NCI-H2081 treated with DMSO at 0.1 percent for 48 hours (cell line): ENCODE measurements at regions not wholly inside any gene's neighbourhood (a gene's known extent, or its start where the extent isn't known, plus 50 kb on each side); places are given as distances from the start of the nearest gene placed in this dataset.
"Not testable (repeated sequence)": the region's sequence is repeated elsewhere in the genome, so short reads cannot be mapped to it uniquely, and the experiment has no call there.

ENCODE experiments used
- DNase-seq: peaks from one replicate; lab custom pipeline; 2025; lab: John Stamatoyannopoulos, UW

DNA sequence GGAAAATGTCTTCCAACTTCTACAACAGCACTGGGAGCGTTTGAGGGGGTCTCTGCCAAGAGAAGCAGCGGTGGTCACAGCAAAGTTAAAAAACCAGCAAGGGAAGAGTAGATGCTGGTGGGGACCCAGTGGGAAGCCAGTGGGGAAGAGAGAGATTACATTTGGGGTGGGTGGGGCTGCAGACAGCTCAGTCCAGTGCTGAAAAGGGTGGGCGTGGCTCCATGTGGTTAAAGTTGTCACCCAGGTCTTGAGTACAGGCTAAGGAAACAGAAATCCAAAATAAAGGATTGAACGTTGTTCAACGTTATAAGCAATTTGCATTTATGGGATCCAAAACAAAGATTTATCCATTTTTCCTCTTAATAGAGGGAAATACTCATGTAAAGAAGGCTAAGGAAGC lies 106.3 kb upstream of the LY86 start:
- DNase-seq, result no peak

- DNase-seq, result no peak
These were observed 105.4 kb upstream of the LY86 start for GRCh38 chr6:6483168-6483567.

DNA sequence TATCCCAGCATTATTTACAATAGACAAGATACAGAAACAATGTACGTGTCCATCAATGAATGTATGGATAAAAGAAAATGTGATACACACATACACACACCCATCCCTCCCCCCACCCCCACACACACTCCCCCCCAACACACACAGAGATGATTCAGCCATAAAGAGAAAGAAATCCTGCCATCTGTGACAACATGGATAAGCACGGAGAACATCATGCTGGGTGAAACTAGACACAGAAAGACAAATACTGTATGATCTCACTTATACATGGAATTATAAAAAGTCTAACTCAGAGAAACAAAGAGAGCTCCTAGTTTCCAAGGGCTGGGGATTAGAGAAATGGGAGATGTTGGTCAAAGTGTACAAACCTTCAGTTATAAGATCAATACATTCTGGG lies 104.8 kb upstream of the LY86 start:
- no peak for DNase-seq

- DNase-seq, result no peak
These were observed 103.8 kb upstream of the LY86 start for GRCh38 chr6:6484681-6485080.

DNA sequence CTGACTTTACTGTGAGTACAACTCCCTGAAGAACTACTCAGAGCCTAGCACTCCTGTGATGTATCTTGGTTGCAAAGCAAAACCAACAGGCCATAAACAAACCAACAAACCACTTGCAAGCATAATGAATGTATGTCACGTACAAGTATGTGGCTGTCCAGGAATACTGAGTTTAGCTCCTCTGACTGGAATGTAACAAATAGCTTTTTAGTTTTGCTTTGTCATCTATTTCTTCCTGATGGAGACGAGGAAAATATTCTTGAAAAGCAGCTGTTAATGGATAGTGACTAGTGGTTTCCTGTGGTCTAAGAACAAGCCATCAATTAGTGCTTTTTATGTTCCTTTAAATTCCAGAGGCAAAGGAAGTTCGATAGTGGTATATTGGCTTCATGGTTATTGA lies 101.9 kb upstream of the LY86 start:
- no peak for DNase-seq

DNA sequence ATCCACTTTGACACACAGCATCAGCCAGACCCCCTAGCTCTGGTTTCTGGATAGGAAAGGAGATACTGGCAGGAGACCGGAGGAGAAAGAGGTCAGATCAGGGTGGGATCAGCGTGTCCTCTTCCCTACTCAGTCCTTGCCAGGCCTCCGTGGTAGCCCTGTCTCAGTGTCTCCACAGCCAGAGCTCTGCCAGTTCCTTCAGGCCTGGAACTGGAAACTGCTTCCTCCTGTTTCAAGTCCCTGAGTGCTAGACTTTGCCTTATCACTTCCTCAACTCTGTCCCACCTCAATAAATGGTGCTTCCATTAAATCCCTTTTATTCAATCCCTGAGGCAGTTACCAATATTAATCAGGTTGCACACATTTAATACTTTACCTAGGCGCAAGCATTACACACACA lies 96.8 kb upstream of the LY86 start:
- DNase-seq, result no peak

DNA sequence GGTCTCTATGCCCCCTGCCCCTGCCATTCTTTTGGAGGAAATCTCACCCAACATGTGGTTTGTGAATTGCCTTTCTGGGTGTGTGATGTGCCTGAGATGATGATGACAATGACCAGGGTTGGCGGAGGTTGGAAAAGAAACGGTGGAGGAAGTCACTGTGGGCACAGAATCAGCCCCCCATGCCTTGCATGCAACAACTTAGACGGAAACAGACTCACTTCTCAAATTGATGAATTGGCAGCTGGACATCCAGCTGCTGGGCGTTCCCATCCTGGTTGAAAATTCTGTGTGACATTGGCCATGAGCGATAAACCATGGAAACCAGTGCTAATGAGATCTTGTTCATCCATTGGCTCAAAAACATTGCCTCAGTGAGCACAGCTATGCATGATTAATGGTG lies 95.8 kb upstream of the LY86 start:
- DNase-seq, result no peak

DNA sequence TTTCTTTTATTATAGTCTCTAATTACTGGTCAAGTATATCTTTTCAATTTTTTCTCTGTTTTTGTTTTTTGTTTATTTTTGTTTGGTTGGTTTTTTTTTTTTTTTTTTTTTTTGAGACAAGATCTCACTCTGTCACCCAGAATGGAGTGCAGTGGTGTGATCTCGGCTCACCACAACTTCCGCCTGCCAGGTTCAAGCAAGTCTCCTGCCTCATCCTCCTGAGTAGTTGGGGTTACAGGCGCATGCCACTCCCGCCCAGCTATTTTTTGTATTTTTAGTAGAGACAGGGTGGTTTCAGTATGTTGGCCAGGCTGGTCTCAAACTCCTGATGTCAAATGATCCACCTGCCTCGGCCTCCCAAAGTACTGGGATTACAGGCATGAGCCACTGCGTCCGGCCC lies 94.4 kb upstream of the LY86 start:
- not testable (repeated sequence) for DNase-seq

GRCh38 chr6:6494677-6495076 lies 93.8 kb upstream of the LY86 start:
- DNase-seq, result no peak

GRCh38 chr6:6495851-6496250 lies 92.7 kb upstream of the LY86 start:
- DNase-seq, result no peak

DNA sequence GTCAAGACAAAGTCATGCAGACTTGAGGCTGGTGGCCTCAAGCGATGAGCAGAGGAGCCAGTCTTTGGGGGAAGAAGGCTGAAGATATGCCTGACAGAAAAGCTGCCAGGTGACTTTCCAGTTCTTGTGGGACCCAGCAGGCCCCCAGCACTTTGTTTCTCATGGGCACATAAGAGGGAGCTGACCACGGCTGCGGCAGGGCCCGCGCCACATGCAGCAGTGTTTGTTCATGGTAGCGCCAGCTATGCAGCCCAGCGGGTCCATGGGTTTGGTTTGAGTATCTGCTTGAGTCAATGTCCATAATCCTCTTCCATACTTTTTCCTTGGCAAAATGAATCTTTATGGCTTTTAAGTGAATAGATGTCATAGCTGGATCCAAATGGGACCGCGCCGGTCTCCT lies 91.0 kb upstream of the LY86 start:
- no peak for DNase-seq

DNA sequence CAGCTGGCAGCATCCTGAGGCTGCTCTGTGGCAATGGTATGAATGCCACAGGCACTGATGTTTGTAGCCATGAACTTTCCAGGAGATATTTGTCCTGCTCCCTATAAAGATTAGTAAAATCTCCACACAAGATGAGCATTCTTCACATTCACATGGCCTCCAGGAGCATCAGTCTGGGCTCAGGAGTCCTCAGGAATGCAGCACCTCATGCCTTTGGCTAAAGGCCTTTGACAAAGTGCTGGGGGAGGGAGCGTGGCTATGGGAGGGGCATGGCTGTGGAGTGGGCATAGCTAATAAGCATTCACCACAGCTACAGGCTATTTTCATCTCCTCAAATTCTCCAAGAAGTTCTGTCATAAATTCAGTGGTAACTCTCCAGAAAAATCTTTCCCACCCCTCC lies 90.5 kb upstream of the LY86 start:
- no peak for DNase-seq

DNA sequence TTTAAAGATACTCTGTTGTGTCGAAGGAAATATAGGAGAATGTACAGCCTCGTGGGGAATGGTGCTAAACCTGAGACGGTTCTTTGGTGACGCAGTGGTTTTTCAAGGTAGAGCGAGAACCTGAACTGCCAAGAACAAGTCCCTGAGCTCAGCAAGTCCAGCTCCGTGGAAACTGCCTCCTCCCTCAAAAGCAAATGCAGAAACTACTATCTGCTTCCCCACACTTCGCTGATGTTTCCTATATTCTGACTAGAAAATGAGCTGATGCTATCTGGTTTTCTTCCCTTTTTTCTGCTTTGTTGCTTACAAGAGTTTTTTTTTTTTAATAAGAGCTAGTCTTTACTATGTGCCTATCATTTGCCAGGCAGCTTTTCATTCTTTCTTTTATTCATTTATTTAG lies 85.3 kb upstream of the LY86 start:
- no peak for DNase-seq

GRCh38 chr6:6505111-6505510 lies 83.4 kb upstream of the LY86 start:
- no peak for DNase-seq

- no peak for DNase-seq
These were observed 79.9 kb upstream of the LY86 start for GRCh38 chr6:6508643-6509042.

DNA sequence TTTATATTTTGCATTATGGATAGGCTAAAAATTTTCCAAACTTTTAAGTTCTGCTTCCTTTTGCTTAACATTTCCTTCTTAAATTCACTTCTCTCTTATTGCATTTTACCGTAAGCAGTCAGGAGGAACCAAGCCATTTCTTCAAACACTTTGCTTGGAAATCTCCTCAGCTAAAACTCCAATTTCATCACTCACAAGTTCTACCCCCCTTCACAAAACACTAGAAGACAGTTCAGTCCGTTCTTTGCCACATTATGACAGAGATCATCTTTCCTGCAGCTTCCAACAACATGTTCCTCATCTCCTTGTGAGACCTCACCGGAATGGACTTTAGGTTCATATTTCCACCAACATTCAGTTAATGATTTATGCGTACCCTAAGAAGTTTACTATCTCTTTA lies 79.2 kb upstream of the LY86 start:
- no peak for DNase-seq

DNA sequence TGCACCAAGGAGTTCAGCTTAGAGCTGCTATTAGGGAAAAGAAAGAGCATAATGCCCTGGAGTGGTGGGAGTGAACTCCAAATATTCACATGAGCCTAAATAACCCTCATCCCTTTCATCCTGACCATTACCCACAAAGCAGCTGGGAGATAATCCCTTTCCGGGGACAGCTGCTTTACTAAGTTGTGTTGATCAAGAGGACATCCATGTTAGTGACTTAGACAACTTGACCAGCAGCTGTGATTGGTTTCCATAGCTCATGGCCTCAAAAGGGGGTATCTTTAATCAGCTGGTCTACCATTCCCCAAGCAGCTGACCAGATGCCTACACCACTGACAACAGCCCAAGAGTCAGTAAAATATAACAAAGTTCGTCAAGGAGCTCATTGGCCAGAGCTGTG lies 75.8 kb upstream of the LY86 start:
- no peak for DNase-seq

GRCh38 chr6:6515691-6516607 lies 72.6 kb upstream of the LY86 start:
- DNase-seq, result no peak

GRCh38 chr6:6516666-6517458 lies 71.7 kb upstream of the LY86 start:
- DNase-seq, result no peak

- DNase-seq, result no peak
These were observed 69.7 kb upstream of the LY86 start for GRCh38 chr6:6518631-6519427.

DNA sequence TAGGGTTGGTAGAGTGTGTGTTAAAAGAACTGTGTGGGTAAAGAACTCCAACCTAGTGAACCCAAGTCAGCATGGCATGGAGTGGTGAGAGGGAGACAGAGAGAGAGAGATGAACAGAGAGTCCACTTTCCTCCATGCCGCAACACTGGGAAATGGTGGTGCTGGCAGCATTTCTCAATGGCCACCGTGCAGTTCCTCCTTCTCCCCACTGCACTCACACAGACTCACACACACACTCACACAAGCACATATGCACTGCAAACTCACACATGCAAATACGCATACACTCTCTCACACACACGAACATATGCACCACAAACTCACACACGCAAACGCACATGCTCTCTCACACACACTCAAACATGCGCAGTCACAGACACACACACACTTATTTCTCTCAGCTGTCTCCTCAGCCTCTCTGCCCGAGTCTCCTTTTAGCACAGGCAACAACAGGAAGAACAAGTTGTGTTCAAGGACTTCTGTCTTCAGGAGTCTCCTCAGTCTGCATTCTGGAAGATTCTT lies 66.5 kb upstream of the LY86 start:
- DNase-seq, result no peak

GRCh38 chr6:6522709-6523108 lies 65.8 kb upstream of the LY86 start:
- no peak for DNase-seq
